Head of caudate nucleus (tissue), 42 donors: ENCODE measurements at regions not wholly inside any gene's neighbourhood (a gene's known extent, or its start where the extent isn't known, plus 50 kb on each side); places are given as distances from the start of the nearest gene placed in this dataset.

ENCODE experiments used
- DNase-seq, 42 donors: peaks; one replicate each; pipeline versions ENCODE4 v3.0.0 to v3.0.0-alpha.2; 2020 to 2021; ENCODE audit warnings: mixed read lengths in 7 of 42
- intact Hi-C: fragments of 100-400 bp; cut with DNase I; formaldehyde crosslinking; loops from one replicate; pipeline ENCODE4 v1.15.0; 2022

DNA sequence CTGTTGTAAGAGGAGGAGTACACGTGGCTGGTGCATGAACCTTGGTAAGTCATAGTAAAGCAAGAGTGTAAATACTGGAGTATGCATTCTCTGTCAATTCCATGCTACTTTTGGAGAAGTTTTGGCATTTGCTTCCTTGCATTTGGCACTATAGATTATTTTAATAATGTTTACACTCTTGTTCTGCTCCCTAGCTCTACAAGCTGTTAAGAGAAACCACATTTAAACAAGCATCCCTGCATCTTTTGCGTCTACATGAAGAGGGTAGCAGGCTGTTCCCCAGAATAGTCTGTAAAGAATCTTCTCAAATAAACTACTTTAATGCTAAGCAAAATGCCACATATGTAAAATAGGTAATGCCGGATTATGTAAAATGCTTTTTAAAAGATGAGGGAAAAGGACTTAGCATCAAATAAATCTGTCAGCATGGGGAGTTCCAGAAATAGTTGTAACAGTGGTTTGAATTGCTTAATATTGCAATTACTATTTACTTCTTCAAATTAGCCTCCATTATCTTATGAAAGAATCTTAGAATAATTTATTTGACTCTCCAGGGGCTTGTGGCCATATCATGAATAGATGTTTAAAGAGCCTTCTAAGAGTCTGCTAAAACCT, 2127.3 kb upstream of the WWC1 start:
- intact Hi-C loops: no loop called here
- DNase-seq: no peak

DNA sequence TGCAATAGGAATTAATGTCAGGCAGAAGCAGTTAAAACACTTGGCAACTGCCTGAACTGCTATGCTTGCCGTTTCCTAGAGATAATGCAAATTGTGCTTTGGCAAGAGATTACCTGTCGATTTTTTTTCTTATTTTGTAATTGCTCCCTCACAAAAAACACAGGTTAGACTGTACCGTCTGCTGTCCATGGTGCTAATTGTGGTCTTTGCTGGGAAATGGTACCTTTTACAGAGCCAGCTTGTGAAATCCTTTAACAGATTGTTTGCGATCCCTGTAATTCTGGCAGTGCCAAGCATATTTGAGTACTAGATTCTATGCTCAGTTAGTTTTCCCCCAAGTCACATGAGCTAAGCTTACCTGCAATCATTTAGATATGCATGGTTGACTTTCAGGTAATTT, 2125.8 kb upstream of the WWC1 start:
- intact Hi-C loops: no loop called here
- no peak for DNase-seq

DNA sequence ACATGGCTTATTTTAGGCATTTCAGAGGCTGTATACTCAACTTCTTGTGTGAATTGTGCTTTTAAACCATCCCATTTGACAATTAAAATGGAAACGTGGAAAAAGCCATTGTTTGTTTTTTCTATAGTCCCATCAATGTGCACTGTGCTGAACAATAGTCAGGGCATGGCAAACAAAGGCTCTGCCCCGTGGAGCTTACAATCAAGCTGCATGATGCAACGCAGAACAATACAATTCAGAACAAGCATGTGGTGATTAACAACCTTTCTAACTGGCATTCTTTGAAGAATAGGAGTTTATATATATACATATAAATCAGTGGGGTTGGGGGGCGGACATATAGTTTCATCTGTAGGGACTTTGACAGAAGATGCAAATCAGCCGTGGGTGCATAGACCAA, 2125.4 kb upstream of the WWC1 start:
- intact Hi-C loops: no loop called here
- no peak for DNase-seq

DNA sequence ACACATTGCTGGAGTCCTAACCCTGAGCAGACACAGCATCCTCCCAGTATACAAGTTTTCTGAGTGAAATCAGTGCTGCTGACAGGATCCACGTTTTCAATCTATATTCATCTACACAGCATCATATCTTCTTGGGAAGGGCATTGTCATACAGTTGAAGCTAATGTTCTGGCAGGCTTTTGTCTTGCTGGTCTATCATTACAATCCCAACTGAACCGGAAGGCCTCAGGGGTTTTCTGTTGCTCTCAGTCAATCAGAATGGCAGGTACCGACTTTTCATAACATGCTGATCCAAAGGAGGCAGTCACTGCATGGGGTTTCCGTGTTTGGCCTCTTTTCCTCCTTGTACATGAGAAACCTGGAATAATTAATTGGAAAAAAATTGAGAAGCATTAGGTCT, 2118.8 kb upstream of the WWC1 start:
- intact Hi-C loops: no loop called here
- DNase-seq: no peak

- intact Hi-C loops: no loop called here
- DNase-seq: peak in 7 of 42 donors; percentile 3 to 14 (median 9)
These were observed 2112.9 kb upstream of the WWC1 start for GRCh38 chr5:166178411-166179080.

GRCh38 chr5:166185185-166185584, 2106.3 kb upstream of the WWC1 start:
- DNase-seq: peak in 4 of 42 donors; percentile 5 to 39 (median 16)
- intact Hi-C loops: no loop called here

DNA sequence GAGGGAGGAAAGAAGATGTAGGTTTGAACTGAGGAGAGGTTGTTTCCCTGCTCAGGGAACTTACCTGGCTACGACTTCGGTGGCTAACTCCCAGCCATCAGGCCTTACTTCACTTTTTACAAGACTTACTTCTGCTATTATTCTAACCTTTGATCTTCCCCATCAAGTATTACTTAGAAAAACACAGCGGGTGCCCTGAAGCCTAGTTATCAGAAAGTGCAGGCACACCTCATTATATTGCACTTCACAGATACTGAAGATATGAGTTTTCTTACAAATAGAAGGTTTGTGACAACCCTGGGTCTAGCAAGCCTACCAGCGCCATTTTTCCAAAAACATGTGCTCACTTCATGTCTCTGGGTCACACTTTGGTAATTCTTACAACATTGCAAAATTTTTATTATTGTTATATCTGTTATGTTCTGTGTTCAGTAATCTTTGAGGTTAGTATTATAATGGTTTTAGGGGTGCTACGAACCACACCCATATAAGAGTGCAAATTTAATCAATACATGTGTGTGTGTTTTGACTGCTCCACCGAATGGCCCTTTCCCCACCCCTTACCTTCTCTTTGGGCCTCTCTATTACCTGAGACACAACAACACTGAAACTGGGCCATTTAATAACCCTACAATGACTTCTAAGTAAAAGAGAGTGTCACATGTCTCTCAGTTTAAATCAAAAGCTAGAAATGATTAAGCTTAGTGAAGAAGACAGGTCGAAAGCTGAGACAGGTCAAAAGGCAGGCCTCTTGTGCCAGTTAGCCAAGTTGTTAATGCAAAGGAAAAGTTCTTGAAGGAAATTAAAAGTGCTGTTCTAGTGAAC, 2102.7 kb upstream of the WWC1 start:
- no peak for DNase-seq
- intact Hi-C loops: no loop called here

GRCh38 chr5:166192696-166193095, 2098.7 kb upstream of the WWC1 start:
- DNase-seq: no peak
- intact Hi-C loops: no loop called here

GRCh38 chr5:166195981-166196380, 2095.5 kb upstream of the WWC1 start:
- intact Hi-C loops: no loop called here

GRCh38 chr5:166200532-166200931, 2090.9 kb upstream of the WWC1 start:
- DNase-seq: no peak
- intact Hi-C loops: no loop called here

More at GRCh38 chr5:166195981-166196380, 2095.5 kb upstream of the WWC1 start:
- DNase-seq: no peak

DNA sequence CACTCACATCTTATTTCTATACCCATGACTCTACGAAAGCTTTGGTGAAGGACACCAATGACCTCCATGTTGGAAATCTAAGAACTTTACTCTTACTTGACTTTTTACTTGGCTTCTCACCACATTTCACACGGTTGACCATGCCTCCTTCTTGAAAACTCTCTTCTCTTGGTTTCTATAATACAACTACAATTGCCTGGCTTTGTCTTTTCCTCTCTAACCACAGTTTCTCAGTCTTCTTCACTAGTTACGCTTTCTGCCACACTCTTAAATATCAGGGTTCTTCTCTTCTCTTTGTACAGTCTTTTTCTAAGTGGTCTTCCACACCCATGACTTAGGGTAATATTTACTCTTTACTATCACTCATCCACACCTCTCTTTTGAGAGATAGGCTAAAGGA, 2079.8 kb upstream of the WWC1 start:
- intact Hi-C loops: no loop called here
- no peak for DNase-seq

- intact Hi-C loops: no loop called here
- no peak for DNase-seq
These were observed 2055.1 kb upstream of the WWC1 start for GRCh38 chr5:166236327-166236726.

GRCh38 chr5:166240705-166241104, 2050.7 kb upstream of the WWC1 start:
- intact Hi-C loops: no loop called here
- DNase-seq: no peak

DNA sequence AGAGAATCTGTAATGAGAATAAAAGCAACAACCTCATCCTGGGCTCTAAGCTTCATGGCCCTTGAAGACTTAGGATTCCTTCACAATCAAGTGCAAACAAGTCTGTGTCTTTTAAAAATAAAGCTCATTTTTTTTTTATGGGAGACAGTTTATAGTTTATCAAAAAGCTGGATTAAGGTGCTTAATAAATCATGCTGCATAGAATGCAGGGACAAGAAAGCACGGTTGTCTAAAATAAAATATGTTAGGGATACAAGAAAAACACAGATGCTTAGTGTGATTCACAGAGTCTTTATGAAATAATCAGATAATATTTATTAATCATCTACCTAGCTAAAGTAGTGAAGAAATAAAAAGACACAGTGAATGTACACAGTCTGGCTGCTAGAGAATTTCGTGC, 2045.9 kb upstream of the WWC1 start:
- DNase-seq: no peak
- intact Hi-C loops: no loop called here

- DNase-seq: no peak
- intact Hi-C loops: no loop called here
These were observed 2039.7 kb upstream of the WWC1 start for GRCh38 chr5:166251786-166252185.

GRCh38 chr5:166257661-166258060, 2033.8 kb upstream of the WWC1 start:
- intact Hi-C loops: no loop called here

DNA sequence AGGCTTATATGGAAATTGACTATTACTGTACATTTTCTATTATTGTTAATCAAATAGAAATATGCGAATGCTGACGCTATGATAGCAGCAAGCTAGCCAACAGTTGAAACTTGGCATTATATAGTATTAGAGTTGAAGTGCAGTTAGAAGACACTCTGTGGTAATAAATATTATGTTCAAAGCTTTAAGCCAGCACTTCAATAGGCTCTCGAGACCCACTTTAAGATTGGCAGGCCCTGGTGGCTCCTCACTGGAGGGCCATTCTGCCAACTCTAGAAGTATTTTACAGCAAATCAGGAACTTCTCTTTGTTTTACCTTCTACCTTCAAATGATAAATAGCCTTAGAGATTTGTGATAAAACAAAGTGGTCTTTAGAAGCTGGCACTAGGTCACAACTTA, 2029.0 kb upstream of the WWC1 start:
- intact Hi-C loops: no loop called here
- no peak for DNase-seq

More at GRCh38 chr5:166257661-166258060, 2033.8 kb upstream of the WWC1 start:
- no peak for DNase-seq

GRCh38 chr5:166267907-166268306, 2023.5 kb upstream of the WWC1 start:
- no peak for DNase-seq
- intact Hi-C loops: no loop called here

DNA sequence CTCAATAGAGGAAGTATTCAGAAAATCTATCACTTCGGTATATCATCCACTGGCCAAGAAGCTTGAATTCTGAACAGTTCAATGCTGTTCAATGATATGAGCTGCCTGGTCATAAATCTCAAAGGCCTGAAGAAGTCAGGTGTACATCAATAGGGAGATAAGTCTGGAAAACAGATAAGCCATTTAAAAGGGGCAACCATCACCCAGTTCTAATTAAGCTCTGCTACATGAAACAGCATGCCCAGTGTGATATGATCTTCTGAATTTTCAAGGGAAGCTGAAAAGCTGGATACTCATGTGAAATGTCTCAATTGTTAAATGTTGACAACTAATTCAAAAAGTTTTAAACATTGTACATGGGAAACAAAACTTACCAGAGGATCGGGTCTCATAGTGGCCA, 2020.7 kb upstream of the WWC1 start:
- no peak for DNase-seq
- intact Hi-C loops: no loop called here

- intact Hi-C loops: no loop called here
- no peak for DNase-seq
These were observed 2015.4 kb upstream of the WWC1 start for GRCh38 chr5:166276006-166276405.
